ENCODE measurements at regions not wholly inside any gene's neighbourhood (a gene's known extent, or its start where the extent isn't known, plus 50 kb on each side); places are given as distances from the start of the nearest gene placed in this dataset.

- TF ChIP-seq, protein P1, sequence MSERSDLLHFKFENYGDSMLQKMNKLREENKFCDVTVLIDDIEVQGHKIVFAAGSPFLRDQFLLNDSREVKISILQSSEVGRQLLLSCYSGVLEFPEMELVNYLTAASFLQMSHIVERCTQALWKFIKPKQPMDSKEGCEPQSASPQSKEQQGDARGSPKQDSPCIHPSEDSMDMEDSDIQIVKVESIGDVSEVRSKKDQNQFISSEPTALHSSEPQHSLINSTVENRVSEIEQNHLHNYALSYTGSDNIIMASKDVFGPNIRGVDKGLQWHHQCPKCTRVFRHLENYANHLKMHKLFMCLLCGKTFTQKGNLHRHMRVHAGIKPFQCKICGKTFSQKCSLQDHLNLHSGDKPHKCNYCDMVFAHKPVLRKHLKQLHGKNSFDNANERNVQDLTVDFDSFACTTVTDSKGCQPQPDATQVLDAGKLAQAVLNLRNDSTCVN (tag by site-specific recombination; optimal IDR thresholded peaks at IDR 0.05) = no peak
- TF ChIP-seq, protein P2, sequence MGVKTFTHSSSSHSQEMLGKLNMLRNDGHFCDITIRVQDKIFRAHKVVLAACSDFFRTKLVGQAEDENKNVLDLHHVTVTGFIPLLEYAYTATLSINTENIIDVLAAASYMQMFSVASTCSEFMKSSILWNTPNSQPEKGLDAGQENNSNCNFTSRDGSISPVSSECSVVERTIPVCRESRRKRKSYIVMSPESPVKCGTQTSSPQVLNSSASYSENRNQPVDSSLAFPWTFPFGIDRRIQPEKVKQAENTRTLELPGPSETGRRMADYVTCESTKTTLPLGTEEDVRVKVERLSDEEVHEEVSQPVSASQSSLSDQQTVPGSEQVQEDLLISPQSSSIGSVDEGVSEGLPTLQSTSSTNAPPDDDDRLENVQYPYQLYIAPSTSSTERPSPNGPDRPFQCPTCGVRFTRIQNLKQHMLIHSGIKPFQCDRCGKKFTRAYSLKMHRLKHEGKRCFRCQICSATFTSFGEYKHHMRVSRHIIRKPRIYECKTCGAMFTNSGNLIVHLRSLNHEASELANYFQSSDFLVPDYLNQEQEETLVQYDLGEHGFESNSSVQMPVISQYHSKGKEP (tag by site-specific recombination; IDR thresholded peaks at IDR 0.05) = no peak
- TF ChIP-seq OSR2 (tag by site-specific recombination; IDR thresholded peaks at IDR 0.05) (no peak), KLF9 (tag by site-specific recombination; IDR thresholded peaks at IDR 0.05; ENCODE audit: low read depth) (no peak), RBAK (tag by site-specific recombination; IDR thresholded peaks at IDR 0.05) (peak; percentile 52; the same call in 1 of the 2 replicates), ZNF19 (tag by site-specific recombination; IDR thresholded peaks at IDR 0.05; ENCODE audit: low read depth) (no peak), ZEB2 (tag by site-specific recombination; IDR thresholded peaks at IDR 0.05) (no peak), ZNF311 (tag by site-specific recombination; IDR thresholded peaks at IDR 0.05; ENCODE audit: borderline replicate concordance) (no peak), MEIS1 (CRISPR knock-in tag; IDR thresholded peaks at IDR 0.05; ENCODE audit: borderline replicate concordance) (no peak), YY1 (tag by site-specific recombination; IDR thresholded peaks at IDR 0.05) (no peak), ZNF423 (tag by site-specific recombination; IDR thresholded peaks at IDR 0.05) (no peak), ZNF747 (tag by site-specific recombination; IDR thresholded peaks at IDR 0.05) (no peak), KLF16 (tag by site-specific recombination; IDR thresholded peaks at IDR 0.05) (no peak), ZNF704 (tag by site-specific recombination; IDR thresholded peaks at IDR 0.05) (no peak), ZXDB (tag by site-specific recombination; IDR thresholded peaks at IDR 0.05) (no peak), ZNF157 (tag by site-specific recombination; IDR thresholded peaks at IDR 0.05) (no peak), EGR2 (tag by site-specific recombination; IDR thresholded peaks at IDR 0.05; ENCODE audit: low read depth) (no peak), ZNF146 (tag by site-specific recombination; IDR thresholded peaks at IDR 0.05) (no peak), ZFP3 (tag by site-specific recombination; IDR thresholded peaks at IDR 0.05; ENCODE audit: low read depth) (no peak), REPIN1 (tag by site-specific recombination; IDR thresholded peaks at IDR 0.05; ENCODE audit: low read depth) (no peak), ZNF677 (tag by site-specific recombination; IDR thresholded peaks at IDR 0.05) (no peak), ZNF692 (tag by site-specific recombination; IDR thresholded peaks at IDR 0.05) (peak; percentile 33; the same call in 1 of the 2 replicates), ZNF555 (tag by site-specific recombination; conservative IDR thresholded peaks at IDR 0.05) (no peak), ZNF292 (tag by site-specific recombination; IDR thresholded peaks at IDR 0.05; ENCODE audit: borderline replicate concordance, low read depth) (no peak), ZNF266 (tag by site-specific recombination; IDR thresholded peaks at IDR 0.05; ENCODE audit: low read depth) (no peak), ZNF76 (tag by site-specific recombination; IDR thresholded peaks at IDR 0.05; ENCODE audit: borderline replicate concordance, low read depth) (no peak), PRDM6 (tag by site-specific recombination; IDR thresholded peaks at IDR 0.05) (no peak), KLF1 (tag by site-specific recombination; IDR thresholded peaks at IDR 0.05) (no peak), GLI4 (tag by site-specific recombination; IDR thresholded peaks at IDR 0.05) (no peak), ZBTB6 (tag by site-specific recombination; IDR thresholded peaks at IDR 0.05) (no peak)
- TF ChIP-seq, protein P3, sequence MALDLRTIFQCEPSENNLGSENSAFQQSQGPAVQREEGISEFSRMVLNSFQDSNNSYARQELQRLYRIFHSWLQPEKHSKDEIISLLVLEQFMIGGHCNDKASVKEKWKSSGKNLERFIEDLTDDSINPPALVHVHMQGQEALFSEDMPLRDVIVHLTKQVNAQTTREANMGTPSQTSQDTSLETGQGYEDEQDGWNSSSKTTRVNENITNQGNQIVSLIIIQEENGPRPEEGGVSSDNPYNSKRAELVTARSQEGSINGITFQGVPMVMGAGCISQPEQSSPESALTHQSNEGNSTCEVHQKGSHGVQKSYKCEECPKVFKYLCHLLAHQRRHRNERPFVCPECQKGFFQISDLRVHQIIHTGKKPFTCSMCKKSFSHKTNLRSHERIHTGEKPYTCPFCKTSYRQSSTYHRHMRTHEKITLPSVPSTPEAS (tag by site-specific recombination; IDR thresholded peaks at IDR 0.05) = no peak
- TF ChIP-seq, protein P4, sequence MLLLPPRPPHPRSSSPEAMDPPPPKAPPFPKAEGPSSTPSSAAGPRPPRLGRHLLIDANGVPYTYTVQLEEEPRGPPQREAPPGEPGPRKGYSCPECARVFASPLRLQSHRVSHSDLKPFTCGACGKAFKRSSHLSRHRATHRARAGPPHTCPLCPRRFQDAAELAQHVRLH (tag by site-specific recombination; IDR thresholded peaks at IDR 0.05) = no peak
Observed at GRCh38 chr6:85111481-85112011, 338.3 kb upstream of the NT5E start (continued).
